ENCODE measurements at regions not wholly inside any gene's neighbourhood (a gene's known extent, or its start where the extent isn't known, plus 50 kb on each side); places are given as distances from the start of the nearest gene placed in this dataset.

DNA sequence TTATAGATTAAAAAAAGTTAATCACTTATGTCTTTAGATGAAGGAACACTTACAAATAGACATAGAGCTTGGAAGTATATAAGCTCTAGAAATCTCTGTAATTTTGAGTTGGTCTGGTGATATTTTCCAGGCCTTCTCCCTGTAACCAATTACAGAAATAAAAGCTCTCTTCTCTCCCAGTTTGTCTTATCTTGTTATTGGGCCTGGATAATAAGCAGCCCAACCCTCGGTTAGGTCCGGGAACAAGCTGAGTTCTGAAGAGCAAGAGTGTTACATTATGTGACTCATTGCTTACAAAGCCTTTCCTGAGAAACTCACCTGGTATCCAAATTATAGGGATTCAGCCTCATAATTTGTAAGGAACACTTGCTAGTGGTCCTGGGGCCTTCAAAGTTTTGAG, 1146.2 kb downstream of the CDH9 start:
- 47 to 78% methylated on average over 2 of the region's 2 CpGs for WGBS, 2 donors

DNA sequence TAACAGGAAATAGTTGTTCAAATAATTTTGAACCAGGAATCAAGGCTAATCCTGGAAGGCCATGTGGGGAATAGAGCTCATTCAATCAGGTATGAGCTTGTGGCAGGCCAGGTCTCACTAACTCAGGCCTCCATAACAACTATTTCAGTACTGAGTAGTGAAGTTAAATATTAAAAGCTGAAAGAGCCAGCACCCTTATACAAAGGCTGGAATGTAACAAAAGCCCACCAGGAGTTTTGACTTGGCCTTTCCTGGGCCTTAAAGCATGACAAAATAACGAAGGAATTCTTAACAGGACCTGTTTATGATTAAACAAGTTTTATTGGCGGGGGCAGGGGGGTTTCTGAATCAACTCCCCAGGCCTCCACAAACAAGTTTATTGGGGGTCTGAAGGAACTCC, 1146.7 kb downstream of the CDH9 start:
- DNase-seq (peak in 1 of 3 donors; percentile 10), ATAC-seq (ENCODE audit: insufficient read depth, low FRiP score) (no peak)
- WGBS, 2 donors: 40 to 44% methylated on average over 2 of the region's 2 CpGs
- H3K4me3 ChIP-seq: no peak overlapping the region
- no peak overlapping the region for H3K27ac ChIP-seq (ENCODE audit: low read depth in 1 of 2, low read length in 1 of 2)
- H3K4me1 ChIP-seq (ENCODE audit: control insufficient read depth in 5 of 5, insufficient read depth in 5 of 5, low read length in 5 of 5): no peaks in the 10 kb centered on the region
- peaks cover 0 to 3% (median 0%) of the 10 kb centered on the region in 4 donors for H3K9me3 ChIP-seq (ENCODE audit: control insufficient read depth in 4 of 4, insufficient read depth in 3 of 4, low read length in 3 of 4)
- no peaks in the 10 kb centered on the region for H3K36me3 ChIP-seq (ENCODE audit: control insufficient read depth in 4 of 4, insufficient read depth in 4 of 4, low read length in 4 of 4)
- no peak overlapping the region for H3K9ac ChIP-seq (ENCODE audit: insufficient read depth in 1 of 2, low read length in 2 of 2)
- TF ChIP-seq, protein P1, sequence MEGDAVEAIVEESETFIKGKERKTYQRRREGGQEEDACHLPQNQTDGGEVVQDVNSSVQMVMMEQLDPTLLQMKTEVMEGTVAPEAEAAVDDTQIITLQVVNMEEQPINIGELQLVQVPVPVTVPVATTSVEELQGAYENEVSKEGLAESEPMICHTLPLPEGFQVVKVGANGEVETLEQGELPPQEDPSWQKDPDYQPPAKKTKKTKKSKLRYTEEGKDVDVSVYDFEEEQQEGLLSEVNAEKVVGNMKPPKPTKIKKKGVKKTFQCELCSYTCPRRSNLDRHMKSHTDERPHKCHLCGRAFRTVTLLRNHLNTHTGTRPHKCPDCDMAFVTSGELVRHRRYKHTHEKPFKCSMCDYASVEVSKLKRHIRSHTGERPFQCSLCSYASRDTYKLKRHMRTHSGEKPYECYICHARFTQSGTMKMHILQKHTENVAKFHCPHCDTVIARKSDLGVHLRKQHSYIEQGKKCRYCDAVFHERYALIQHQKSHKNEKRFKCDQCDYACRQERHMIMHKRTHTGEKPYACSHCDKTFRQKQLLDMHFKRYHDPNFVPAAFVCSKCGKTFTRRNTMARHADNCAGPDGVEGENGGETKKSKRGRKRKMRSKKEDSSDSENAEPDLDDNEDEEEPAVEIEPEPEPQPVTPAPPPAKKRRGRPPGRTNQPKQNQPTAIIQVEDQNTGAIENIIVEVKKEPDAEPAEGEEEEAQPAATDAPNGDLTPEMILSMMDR (IDR thresholded peaks at IDR 0.05; ENCODE audit: control extremely low read depth, extremely low read depth): no peak
- H3K27me3 ChIP-seq (ENCODE audit: control insufficient read depth in 3 of 3, insufficient read depth in 3 of 3, low read length in 2 of 3): no peaks in the 10 kb centered on the region

More for the DNA sequence above, 1146.2 kb downstream of the CDH9 start:
- Histone ChIP-seq H3K4me3 (no peak overlapping the region), H3K9ac (ENCODE audit: insufficient read depth in 1 of 2, low read length in 2 of 2) (no peak overlapping the region), H3K9me3 (ENCODE audit: control insufficient read depth in 4 of 4, insufficient read depth in 3 of 4, low read length in 3 of 4) (peaks cover 0 to 3% (median 0%) of the 10 kb centered on the region in 4 donors), H3K4me1 (ENCODE audit: control insufficient read depth in 5 of 5, insufficient read depth in 5 of 5, low read length in 5 of 5) (no peaks in the 10 kb centered on the region), H3K27ac (ENCODE audit: low read depth in 1 of 2, low read length in 1 of 2) (no peak overlapping the region), H3K36me3 (ENCODE audit: control insufficient read depth in 4 of 4, insufficient read depth in 4 of 4, low read length in 4 of 4) (no peaks in the 10 kb centered on the region), H3K27me3 (ENCODE audit: control insufficient read depth in 3 of 3, insufficient read depth in 3 of 3, low read length in 2 of 3) (no peaks in the 10 kb centered on the region)
- TF ChIP-seq, protein P1 (IDR thresholded peaks at IDR 0.05; ENCODE audit: control extremely low read depth, extremely low read depth): no peak
- no peak for DNase-seq
- no peak for ATAC-seq (ENCODE audit: insufficient read depth, low FRiP score)

DNA sequence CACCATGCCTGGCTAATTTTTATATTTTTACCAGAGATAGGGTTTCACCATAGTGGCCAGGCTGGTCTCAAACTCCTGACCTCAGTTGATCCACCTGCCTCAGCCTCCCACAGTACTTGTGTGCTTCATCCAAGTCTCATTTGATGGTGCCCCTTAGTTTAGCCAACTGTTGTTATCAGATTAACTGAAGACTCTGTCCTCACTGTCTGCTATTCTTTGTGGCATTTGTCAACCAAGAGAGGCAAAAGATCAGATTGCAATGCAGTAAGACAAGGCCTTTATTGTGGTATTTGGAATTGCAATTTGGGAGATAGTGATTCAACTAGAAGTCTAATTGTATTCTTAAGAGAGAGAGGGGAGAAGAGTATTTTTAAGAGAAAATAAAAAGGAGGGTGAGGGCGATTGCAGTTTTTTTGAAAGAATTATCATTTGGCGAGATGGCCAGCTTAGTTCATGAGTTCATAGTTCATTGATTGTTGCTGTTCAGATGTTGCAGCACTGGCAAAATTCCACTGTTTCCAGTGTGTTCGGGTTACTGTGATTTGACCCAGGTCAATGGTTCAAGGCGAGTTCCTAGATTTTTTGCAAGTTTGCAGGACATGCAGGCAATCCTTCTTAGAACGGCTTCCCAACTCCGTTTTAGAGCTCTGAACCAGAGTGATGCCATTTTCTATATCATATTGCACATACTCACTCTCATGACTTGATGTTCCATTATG, 1156.9 kb downstream of the CDH9 start:
- DNase-seq (no peak), ATAC-seq (ENCODE audit: insufficient read depth, low FRiP score) (no peak)
- H3K36me3 ChIP-seq (ENCODE audit: control insufficient read depth in 4 of 4, insufficient read depth in 4 of 4, low read length in 4 of 4): no peaks in the 10 kb centered on the region
- H3K27ac ChIP-seq (ENCODE audit: low read depth in 1 of 2, low read length in 1 of 2): no peak overlapping the region
- H3K4me1 ChIP-seq (ENCODE audit: control insufficient read depth in 5 of 5, insufficient read depth in 5 of 5, low read length in 5 of 5): no peaks in the 10 kb centered on the region
- no peaks in the 10 kb centered on the region for H3K27me3 ChIP-seq (ENCODE audit: control insufficient read depth in 3 of 3, insufficient read depth in 3 of 3, low read length in 2 of 3)
- WGBS, 2 donors: 84 to 92% methylated on average over 6 of the region's 6 CpGs
- H3K9ac ChIP-seq (ENCODE audit: insufficient read depth in 1 of 2, low read length in 2 of 2): no peak overlapping the region
- H3K4me3 ChIP-seq: no peak overlapping the region
- TF ChIP-seq, protein P1 (IDR thresholded peaks at IDR 0.05; ENCODE audit: control extremely low read depth, extremely low read depth): no peak
- no peaks in the 10 kb centered on the region for H3K9me3 ChIP-seq (ENCODE audit: control insufficient read depth in 4 of 4, insufficient read depth in 3 of 4, low read length in 3 of 4)

DNA sequence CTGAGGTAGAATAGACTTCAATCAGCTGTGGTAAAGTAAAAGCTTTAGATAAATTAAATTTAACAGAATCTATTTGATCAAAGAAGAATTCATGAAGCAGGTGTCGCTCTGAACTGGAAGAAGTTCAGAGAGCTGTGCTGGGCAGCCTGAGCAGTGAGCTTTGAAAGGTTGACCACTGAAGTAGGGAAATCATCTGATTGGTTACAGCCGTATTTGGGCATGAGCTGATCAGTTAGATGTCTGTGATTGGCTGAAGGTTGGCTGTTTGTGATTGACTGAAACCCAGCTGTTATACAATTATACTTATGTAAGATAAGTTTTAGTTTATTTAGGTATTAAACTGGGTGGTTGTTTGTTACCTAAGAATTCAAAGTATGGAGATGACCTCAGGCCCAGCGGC, 1174.6 kb downstream of the CDH9 start:
- no peak for DNase-seq
- Histone ChIP-seq H3K4me3 (no peak overlapping the region), H3K27ac (ENCODE audit: low read depth in 1 of 2, low read length in 1 of 2) (no peak overlapping the region), H3K4me1 (ENCODE audit: control insufficient read depth in 5 of 5, insufficient read depth in 5 of 5, low read length in 5 of 5) (no peaks in the 10 kb centered on the region), H3K9me3 (ENCODE audit: control insufficient read depth in 4 of 4, insufficient read depth in 3 of 4, low read length in 3 of 4) (no peaks in the 10 kb centered on the region), H3K36me3 (ENCODE audit: control insufficient read depth in 4 of 4, insufficient read depth in 4 of 4, low read length in 4 of 4) (no peaks in the 10 kb centered on the region), H3K27me3 (ENCODE audit: control insufficient read depth in 3 of 3, insufficient read depth in 3 of 3, low read length in 2 of 3) (no peaks in the 10 kb centered on the region), H3K9ac (ENCODE audit: insufficient read depth in 1 of 2, low read length in 2 of 2) (no peak overlapping the region)
- 81 to 93% methylated on average over 3 of the region's 3 CpGs for WGBS, 2 donors
- ATAC-seq (ENCODE audit: insufficient read depth, low FRiP score): no peak
- TF ChIP-seq, protein P1 (IDR thresholded peaks at IDR 0.05; ENCODE audit: control extremely low read depth, extremely low read depth): no peak
